Mesodermal cell (in vitro differentiated cells): ENCODE measurements at regions not wholly inside any gene's neighbourhood (a gene's known extent, or its start where the extent isn't known, plus 50 kb on each side); places are given as distances from the start of the nearest gene placed in this dataset.

Source experiments
- H3K27ac ChIP-seq: 2 replicates; pipeline ENCODE4 v1.7.0; 2013; ENCODE audit warnings: mild to moderate bottlenecking, low read depth, low read length, moderate library complexity; ENCODE audit not compliant: severe bottlenecking
- H3K36me3 ChIP-seq: 2 replicates; pipeline ENCODE4 v1.7.1; 2013; ENCODE audit warnings: mild to moderate bottlenecking, low read length, moderate library complexity; ENCODE audit not compliant: control insufficient read depth, insufficient read depth
- H3K4me1 ChIP-seq: one replicate; pipeline ENCODE4 v1.7.1; 2013; ENCODE audit warnings: mild to moderate bottlenecking, low read length; ENCODE audit not compliant: insufficient read depth, control insufficient read depth, poor library complexity, severe bottlenecking
- H3K4me3 ChIP-seq: 2 replicates; pipeline ENCODE4 v1.7.0; 2013; ENCODE audit warnings: low read length, control low read depth, mild to moderate bottlenecking; ENCODE audit not compliant: insufficient read depth, poor library complexity, severe bottlenecking; ENCODE audit errors: extremely low read depth
- H3K9me3 ChIP-seq: 2 replicates; pipeline ENCODE4 v1.7.1; 2013; ENCODE audit warnings: mild to moderate bottlenecking, low read length, moderate library complexity; ENCODE audit not compliant: control insufficient read depth
- WGBS, 2 experiments: methylation state at CpG; one replicate each; pipeline ENCODE4 v1.1.5; 2013; ENCODE audit warnings: missing lambda C conversion rate in 2 of 2; ENCODE audit not compliant: insufficient coverage in 2 of 2; 5-methylcytosine and 5-hydroxymethylcytosine counted together

GRCh38 chr17:5951912-5952311, 118.3 kb upstream of the WSCD1 start:
- H3K4me3 ChIP-seq, result no peak overlapping the region
- H3K9me3 ChIP-seq, result peaks cover under 1% of the 10 kb centered on the region
- no peak overlapping the region for H3K27ac ChIP-seq
- WGBS, 2 experiments, result 88 to 100% methylated on average over 1 to 3 of the region's 3 CpGs
- no peaks in the 10 kb centered on the region for H3K4me1 ChIP-seq
- H3K36me3 ChIP-seq, result no peaks in the 10 kb centered on the region

- no peak overlapping the region for H3K27ac ChIP-seq
- 85 to 93% methylated on average over 1 to 3 of the region's 4 CpGs for WGBS, 2 experiments
- no peak overlapping the region for H3K4me3 ChIP-seq
- H3K9me3 ChIP-seq, result no peaks in the 10 kb centered on the region
- no peaks in the 10 kb centered on the region for H3K4me1 ChIP-seq
- no peaks in the 10 kb centered on the region for H3K36me3 ChIP-seq
Measured at GRCh38 chr17:5952518-5952917, 117.7 kb upstream of the WSCD1 start.

GRCh38 chr17:5955764-5956163, 114.4 kb upstream of the WSCD1 start:
- H3K27ac ChIP-seq, result no peak overlapping the region
- H3K36me3 ChIP-seq, result no peaks in the 10 kb centered on the region
- H3K9me3 ChIP-seq, result no peaks in the 10 kb centered on the region
- H3K4me1 ChIP-seq, result no peaks in the 10 kb centered on the region
- WGBS, 2 experiments, result 96 to 100% methylated on average over 1 to 2 of the region's 2 CpGs
- H3K4me3 ChIP-seq, result no peak overlapping the region

GRCh38 chr17:5958850-5959249, 111.3 kb upstream of the WSCD1 start:
- Histone ChIP-seq H3K4me3 (no peak overlapping the region), H3K4me1 (no peaks in the 10 kb centered on the region)
- 85 to 86% methylated on average over 2 of the region's 4 CpGs for WGBS, 2 experiments

GRCh38 chr17:5962371-5962770, 107.8 kb upstream of the WSCD1 start:
- H3K36me3 ChIP-seq, result no peaks in the 10 kb centered on the region
- no peak overlapping the region for H3K27ac ChIP-seq
- H3K4me3 ChIP-seq, result no peak overlapping the region
- H3K9me3 ChIP-seq, result no peaks in the 10 kb centered on the region
- H3K4me1 ChIP-seq, result no peaks in the 10 kb centered on the region
- 89 to 91% methylated on average over 4 of the region's 4 CpGs for WGBS, 2 experiments

More at GRCh38 chr17:5958850-5959249, 111.3 kb upstream of the WSCD1 start:
- Histone ChIP-seq H3K9me3 (no peaks in the 10 kb centered on the region), H3K36me3 (no peaks in the 10 kb centered on the region), H3K27ac (no peak overlapping the region)

- 85 to 100% methylated on average over 1 of the region's 1 CpG for WGBS, 2 experiments
- no peak overlapping the region for H3K4me3 ChIP-seq
Measured at GRCh38 chr17:5971969-5972368, 98.2 kb upstream of the WSCD1 start.

GRCh38 chr17:5973410-5973809, 96.8 kb upstream of the WSCD1 start:
- 75 to 92% methylated on average over 2 to 3 of the region's 3 CpGs for WGBS, 2 experiments
- H3K36me3 ChIP-seq, result no peaks in the 10 kb centered on the region
- peaks cover 9% of the 10 kb centered on the region for H3K9me3 ChIP-seq
- H3K4me1 ChIP-seq, result no peaks in the 10 kb centered on the region
- no peak overlapping the region for H3K4me3 ChIP-seq
- no peak overlapping the region for H3K27ac ChIP-seq

More at GRCh38 chr17:5971969-5972368, 98.2 kb upstream of the WSCD1 start:
- H3K9me3 ChIP-seq, result peaks cover 9% of the 10 kb centered on the region
- no peaks in the 10 kb centered on the region for H3K36me3 ChIP-seq
- no peaks in the 10 kb centered on the region for H3K4me1 ChIP-seq
- no peak overlapping the region for H3K27ac ChIP-seq

GRCh38 chr17:5975661-5976060, 94.5 kb upstream of the WSCD1 start:
- Histone ChIP-seq H3K4me3 (no peak overlapping the region), H3K9me3 (peaks cover 9% of the 10 kb centered on the region), H3K27ac (peak overlapping the region; percentile 23), H3K4me1 (no peaks in the 10 kb centered on the region), H3K36me3 (no peaks in the 10 kb centered on the region)
- 69 to 74% methylated on average over 2 of the region's 3 CpGs for WGBS, 2 experiments

- Histone ChIP-seq H3K4me3 (no peak overlapping the region), H3K27ac (no peak overlapping the region)
- 86 to 97% methylated on average over 5 to 6 of the region's 6 CpGs for WGBS, 2 experiments
Measured at GRCh38 chr17:5976251-5976650, 93.9 kb upstream of the WSCD1 start.

GRCh38 chr17:5978496-5978895, 91.7 kb upstream of the WSCD1 start:
- Histone ChIP-seq H3K27ac (no peak overlapping the region), H3K4me3 (no peak overlapping the region), H3K36me3 (no peaks in the 10 kb centered on the region), H3K4me1 (no peaks in the 10 kb centered on the region), H3K9me3 (peaks cover 5% of the 10 kb centered on the region)
- WGBS, 2 experiments, result 86 to 96% methylated on average over 5 to 6 of the region's 7 CpGs

More at GRCh38 chr17:5976251-5976650, 93.9 kb upstream of the WSCD1 start:
- Histone ChIP-seq H3K9me3 (peaks cover 9% of the 10 kb centered on the region), H3K4me1 (no peaks in the 10 kb centered on the region), H3K36me3 (no peaks in the 10 kb centered on the region)

- H3K4me3 ChIP-seq, result no peak overlapping the region
- no peaks in the 10 kb centered on the region for H3K36me3 ChIP-seq
- H3K4me1 ChIP-seq, result no peaks in the 10 kb centered on the region
- 88 to 100% methylated on average over 3 to 6 of the region's 6 CpGs for WGBS, 2 experiments
- H3K27ac ChIP-seq, result no peak overlapping the region
- H3K9me3 ChIP-seq, result no peaks in the 10 kb centered on the region
Measured at GRCh38 chr17:5980941-5981340, 89.2 kb upstream of the WSCD1 start.
